GM19240 (cell line): ENCODE measurements at regions not wholly inside any gene's neighbourhood (a gene's known extent, or its start where the extent isn't known, plus 50 kb on each side); places are given as distances from the start of the nearest gene placed in this dataset.

Experiments used
- DNase-seq: peaks from one replicate; pipeline ENCODE4 v3.0.0; 2011; ENCODE audit warnings: low spot score; ENCODE audit not compliant: insufficient read length

DNA sequence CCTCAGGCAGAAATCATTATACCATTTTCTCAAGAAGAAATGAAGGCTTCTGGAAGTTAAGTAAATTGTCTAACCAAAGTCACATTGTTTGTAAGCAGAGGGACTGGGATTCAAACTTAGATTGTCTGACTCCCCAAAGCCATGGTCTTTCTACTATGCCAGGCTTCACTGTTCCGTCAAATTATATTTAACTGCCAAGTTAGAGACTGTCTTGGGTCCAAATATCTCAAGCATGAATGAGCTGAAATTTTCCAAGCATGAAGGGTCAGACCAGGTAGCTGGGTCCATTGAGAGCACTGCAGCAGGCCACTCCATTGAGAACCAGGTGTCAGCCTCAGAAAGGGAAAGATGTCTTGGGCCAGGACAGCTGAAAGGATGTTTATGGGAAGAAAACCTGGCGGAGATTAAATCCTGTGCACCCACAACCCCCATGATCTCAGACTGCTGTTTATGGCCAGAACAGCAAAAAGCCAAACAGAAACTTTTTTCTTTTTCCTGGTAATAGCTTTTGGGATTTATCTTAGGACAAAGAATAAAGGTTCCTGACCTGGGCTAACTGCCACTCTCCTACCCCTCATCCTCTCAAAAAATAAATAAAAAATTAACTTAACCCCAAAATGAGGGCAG lies 612.3 kb downstream of the INSC start:
- DNase-seq = no peak

DNA sequence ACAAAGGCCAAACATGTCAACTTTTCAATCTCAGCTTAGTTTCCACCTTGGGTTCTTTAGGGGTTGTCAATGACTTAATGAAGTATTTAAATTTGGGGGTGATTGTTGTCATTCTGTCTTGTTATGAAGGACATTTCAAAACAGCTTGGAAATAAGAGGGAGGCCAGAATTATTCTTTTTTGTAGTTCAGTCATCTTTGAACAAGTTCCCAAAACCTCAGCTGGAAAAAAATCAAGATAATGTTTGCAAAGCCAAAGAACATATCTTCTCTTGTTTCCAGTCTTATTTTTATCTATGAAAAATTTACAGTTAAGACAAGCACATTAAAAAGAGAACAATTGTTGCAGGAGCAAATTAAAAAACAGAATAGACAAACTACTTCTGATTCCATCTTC lies 612.8 kb downstream of the INSC start:
- no peak for DNase-seq

DNA sequence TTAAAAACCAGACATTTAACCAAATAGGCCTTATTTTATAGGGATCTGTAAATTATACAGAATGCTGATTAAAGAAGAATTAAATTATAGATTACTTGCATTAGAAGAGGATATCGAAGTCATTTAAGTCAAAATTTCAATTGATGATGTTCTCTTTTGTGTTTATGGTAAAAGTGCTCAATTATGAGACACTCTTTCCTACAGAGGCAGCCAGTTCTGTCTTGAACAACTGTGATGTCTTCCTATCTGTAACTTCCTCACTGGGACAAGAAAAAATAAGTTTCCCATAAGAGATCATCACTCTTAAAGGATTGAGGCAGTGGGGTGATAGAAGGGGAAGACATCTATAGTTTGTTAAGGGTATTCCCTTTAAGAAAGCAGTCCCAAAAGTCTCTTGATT lies 613.5 kb downstream of the INSC start:
- no peak for DNase-seq

DNA sequence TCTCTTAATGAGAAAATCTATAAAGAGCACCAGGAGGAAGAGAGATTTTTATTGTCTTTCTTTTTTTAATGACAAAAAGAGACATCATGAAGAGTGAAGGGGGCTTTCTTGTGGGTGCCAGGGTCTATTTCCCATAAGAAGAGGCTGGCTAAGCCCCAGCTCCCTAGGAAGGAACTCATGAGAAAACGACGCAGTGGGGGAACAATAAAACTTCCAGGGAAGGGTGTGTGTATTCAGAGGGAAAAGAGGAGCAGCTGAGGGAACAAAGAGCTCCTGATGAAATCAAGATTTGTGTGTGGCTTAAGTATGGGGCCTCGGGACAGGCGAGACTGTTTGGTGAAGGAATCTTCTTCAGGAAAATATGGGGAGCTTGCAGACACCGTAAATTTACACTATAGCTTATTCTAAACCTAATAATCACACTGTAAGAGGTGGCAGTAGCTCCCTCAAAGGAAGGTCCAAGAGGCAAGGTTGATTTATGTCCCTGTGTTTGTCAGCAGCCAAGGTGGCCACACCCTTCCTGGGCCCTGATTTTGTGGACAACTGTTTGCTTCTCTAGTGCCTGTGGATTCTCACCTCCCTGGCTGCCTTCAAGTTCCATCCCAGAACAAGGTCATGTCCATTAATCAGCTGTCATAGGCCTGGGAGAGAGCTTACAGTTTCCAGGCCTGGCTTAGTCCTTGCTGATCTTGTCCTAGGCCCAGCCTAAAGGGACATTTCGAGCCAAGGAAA lies 615.7 kb downstream of the INSC start:
- DNase-seq = no peak

DNA sequence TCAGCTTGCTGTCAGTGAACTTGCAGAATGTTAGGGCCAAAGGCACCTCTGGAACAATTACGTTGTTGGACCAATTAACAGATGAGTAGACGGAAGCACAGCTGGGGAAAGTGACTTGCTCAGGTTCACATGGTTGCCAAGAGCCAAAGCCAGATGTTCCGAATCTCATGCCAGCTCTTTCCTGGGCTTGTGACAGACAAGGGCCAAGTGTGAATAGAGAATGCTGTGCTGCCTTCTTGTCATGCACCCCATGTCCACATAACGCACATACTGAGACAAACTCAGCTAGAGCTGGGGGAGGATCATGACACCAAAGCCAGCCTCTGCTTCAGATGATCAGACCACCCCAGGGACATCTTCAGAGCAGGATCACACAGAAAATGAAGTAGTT lies 616.3 kb downstream of the INSC start:
- DNase-seq = no peak

DNA sequence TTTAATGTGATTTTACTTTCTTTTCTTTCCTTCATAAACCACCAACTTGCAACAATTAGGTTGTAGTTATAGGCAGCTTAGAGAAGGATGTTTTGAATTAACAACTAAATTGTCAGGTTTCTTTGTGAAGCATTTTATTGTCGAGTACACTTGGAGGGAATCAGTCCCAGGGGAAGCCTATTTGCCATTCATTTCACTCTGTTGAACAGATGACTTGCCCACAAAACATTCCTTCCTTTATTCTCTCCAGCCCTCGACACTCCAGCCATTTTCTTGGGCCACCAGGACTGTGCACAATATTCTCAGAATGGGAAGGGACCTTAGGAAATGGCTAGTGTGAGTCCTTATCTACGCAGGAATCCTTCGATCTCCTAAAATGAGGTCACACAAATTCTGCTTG lies 620.6 kb downstream of the SOX6 start:
- no peak for DNase-seq

DNA sequence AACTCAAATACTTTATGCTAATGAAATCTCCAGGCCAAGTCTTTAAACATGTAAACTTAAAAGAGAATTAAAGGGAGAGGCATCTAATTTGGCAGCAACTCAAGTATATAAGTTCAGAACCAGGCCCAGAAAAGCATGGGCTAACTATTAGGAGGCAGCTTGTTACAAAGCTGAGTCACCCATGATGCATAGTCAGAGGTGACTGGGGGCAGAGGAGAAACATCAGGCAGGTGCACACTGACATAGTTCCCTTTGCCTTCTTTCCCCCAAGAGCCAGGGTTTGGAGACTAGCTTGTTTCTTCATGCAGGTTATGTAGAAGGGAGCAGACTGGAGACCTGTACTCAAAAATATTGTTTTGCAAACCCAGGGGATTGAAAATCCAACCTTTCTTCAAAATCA lies 619.0 kb downstream of the SOX6 start:
- DNase-seq = no peak

DNA sequence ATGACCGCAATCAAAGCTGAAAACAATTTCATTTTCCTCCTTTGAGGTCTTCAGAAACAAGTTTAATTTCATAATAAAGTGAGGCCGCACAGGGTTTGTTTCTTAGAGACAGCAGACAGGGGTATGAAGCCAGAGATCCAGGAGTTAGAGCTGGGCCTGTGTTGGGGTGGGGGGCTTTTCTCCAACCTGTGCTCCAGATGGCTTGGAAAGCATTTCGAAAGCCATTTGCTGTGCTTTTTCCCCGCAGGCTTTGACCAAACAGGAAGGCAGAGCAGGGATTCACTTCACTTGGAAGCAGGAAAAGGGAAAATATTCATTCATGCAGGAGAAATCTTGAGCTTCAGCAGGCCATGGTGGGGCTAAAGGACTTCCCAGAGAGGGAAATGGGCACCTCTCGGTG lies 617.4 kb downstream of the SOX6 start:
- DNase-seq = no peak

DNA sequence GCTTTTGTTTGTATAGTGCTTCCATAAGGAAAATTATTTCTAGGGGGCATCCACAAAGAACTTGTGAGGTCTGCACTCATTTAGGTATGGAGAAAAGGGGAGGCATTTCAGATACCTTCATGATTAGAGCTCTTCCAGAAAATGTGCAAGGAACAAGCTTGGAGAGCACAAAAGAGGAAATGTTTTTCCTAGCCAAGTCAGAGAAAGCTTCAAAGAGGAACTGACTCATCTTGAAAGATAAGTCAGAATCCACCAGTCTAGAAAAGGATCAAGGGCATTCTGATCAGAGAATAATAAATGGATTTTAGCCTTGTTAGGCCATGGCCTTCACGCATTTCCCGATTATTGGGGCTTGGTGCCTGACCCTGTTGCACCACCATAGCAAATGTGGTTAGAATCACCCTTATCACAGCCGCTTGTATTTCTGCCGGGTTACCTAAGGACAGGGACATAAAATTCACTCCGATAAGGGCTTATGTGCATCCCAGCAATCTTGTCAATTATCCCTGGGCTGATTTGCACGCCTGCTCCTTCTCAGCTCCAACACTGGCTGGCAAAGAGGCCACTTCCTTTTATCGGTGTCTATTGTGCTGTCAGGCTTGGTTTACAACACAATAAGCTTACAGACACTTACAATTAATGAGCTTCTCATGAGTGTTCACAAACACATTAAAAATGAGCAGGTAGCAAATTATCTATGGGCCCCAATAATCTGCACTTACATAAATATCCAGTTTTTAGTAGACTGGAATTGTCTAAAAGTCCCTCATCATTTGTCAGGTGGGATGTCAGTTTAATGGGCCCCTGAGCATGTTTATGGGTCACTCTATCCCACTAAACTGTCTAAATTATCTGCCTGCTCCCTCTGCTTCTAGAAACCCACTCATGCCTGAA lies 613.5 kb downstream of the SOX6 start:
- no peak for DNase-seq

DNA sequence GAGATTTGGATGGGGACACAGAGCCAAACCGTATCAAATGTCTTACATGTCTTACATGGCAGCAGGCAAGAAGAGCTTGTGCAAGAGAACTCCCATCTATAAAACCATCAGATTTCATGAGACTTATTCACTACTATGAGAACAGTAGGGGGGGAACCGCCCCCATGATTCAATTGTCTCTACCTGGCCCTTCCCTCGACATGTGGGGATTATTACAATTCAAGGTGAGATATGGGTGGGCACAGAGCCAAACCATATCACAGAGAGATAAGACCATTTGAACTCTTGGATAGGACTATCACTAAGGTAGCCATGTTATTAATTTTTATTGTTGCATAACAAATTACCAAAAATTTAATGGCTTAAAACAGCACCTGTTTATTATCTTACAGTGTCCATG lies 611.7 kb downstream of the SOX6 start:
- no peak for DNase-seq

DNA sequence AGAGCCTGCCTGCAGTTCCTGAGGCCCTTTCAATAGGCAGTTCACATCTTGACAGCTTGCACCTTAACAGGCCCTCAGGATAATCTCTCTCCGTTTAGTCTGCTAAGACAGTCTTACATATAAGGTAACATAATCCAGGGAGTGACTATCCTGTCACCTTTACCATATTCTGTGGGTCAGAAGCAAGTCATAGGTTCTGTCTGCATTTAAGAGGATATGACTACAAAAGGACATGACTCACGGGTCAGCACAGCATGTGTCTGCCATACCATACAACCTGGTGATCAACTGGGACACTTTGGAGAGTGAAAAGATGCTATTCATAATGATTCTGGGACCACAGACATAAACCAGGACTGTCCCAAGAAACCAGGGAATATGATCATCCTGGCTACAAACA lies 611.1 kb downstream of the SOX6 start:
- DNase-seq = no peak

DNA sequence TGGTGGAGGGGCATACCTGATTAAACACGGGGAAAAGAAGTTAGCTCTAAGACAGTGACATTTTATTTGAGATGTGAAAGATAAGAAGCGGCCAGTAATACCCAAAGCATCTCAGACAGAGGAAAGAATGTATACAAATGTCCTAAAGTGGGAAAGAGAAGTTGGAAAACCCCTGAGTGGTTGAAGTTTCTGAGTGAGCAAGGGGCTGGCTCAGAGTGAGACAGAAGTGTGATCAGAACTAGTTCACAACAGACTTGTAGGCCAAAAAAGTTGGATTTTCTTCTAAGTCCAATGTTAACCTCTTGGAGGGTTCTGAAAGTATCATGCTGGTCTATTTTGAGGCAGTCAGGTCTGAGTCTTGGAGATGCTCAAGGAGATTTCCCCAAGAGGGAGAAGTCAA lies 608.7 kb downstream of the SOX6 start:
- no peak for DNase-seq

DNA sequence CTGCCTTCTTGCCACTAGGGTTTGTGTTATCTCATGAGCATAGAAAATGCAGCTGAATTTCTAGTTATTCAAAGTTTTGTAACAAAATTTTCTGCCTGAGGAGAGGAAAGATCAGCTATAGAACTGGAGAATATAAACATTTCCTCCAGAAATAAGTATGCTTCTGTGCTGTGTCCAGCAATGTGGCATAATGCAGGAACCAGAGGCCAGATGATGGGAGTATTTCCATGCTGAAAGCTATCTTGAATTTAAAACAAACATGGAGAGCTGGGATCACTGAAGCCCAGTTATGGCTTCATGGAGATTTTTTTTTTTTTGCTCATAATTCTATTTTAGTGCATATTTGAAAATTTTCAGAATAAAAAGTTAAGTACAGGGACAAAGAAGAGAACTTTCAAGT lies 608.2 kb downstream of the SOX6 start:
- DNase-seq = no peak

DNA sequence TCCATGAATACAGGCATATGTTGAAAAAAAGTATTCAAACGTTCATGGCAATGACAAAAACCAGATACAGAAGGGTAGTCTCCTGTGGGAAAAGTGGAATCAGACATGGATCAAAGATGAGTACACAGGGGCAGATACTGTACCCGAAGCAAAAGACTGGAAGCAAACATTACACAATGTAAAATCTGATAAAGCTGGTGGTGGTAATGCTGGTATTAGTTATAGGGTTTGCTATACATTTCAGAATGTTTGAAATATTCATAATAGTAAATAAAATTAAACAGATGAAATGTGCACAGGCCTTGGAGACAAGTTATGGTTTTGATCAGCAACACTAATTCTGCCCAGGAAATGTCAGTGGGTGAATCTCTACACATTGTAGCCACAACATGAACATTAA lies 607.6 kb downstream of the SOX6 start:
- no peak for DNase-seq

DNA sequence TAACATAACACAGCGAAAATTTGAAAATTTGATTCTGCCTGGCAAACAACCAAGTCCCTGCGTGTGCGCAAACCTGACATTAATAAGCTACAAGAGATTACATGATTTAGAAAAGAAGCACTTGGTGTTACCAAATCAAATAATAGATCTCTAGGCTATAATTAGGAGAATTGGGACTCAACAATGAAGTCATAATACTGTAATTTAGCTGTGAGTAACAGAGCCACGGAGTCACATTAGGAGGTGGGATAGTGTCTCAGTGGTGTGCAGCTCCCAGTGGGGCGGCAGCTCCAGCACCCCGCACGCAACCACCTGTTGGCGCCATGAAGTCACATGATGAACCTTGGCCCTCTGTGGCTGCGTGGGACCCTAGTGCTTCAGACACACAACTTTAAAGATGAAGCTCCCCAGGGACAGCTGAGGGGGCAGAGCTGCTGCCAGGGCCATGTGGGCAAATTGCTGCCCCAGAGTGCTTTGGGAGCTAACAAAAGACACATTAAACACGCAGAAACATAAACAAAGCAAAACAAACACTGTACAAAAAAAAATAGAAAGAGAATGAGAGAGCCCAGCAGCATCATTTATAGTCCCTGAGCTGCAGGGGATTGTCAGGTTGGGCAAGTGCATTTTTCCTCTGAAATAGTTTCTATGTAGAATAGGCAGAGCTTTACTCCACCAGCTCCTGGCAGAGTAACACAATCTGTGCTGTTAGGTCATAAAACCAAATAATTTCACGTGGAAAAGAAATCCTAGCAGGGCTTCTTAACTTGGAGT lies 605.6 kb downstream of the SOX6 start:
- no peak for DNase-seq

DNA sequence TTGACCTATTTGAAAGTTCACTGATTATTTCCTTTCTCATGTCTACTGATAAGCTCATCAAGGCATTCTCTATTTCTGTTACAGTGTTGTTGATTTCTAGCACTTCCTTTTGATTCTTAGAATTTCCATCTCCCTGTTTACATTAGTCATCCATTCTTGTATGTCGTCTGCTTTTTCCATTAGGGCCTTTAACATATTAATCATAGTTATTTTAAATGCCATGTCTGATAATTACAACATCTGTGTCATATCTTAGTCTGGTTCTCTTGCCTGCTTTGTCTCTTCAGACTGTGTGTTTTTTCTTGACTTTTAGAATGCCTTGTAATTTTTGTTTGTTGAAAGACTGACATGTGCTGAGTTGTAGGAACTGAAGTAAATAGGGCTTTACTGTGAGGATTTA lies 602.1 kb downstream of the SOX6 start:
- no peak for DNase-seq

DNA sequence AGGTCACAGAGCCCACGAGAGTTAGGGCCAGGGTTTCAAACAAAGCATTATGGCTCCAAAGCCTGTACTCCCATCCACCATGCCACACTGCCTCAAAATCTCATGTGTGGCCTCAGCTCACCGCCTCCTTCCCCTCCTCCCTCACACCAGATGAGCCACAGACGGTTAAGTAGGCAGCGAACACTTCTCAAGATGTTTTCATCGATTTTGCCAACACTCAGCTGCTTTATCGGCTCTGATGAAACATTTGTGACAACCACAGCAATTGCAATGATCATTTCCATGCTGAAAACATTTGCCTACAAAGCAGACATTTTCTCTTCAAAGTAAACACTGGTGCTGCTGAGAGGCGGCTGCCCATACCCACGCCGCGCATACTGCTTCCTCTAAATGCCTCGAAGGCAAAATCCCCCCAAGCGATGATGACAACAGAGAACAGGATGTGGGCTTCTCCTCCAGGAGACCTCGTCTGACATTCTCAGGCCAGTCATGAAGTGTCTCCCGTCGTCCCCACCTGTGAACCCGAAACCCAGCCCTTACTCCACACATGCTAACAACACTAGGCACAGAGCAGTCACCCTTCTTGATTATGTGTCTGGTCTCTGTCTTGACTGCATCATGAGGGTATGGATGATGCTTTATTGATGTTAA lies 599.2 kb downstream of the SOX6 start:
- DNase-seq = no peak

DNA sequence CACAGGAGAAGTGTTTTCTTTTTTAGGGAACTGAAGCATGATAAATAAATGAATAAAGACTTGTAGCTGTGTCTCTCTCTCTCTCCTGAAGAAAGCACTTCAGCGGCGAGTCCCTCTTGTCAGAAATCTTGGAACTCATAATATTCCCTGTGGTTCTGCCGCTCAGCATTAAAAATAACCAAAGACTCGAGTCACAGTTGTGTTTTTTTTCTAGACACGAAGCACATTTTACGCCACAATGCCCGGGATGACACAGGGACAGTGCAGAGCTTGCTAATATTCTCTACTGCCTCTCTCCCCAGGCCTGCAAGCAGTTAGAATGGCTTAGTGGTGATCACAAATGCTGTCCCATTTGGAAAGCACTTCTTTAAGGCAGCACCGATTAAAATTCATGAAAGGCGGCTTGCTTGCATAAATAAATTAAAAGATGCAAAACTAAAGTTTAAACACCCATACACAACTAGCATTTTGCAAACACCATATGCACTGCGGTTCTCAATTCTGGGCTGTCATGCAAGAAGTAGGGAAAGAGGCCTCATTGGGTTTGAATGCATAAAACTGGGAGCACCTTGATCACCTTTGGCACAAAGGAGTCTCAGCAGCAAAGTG lies 597.4 kb downstream of the SOX6 start:
- no peak for DNase-seq

DNA sequence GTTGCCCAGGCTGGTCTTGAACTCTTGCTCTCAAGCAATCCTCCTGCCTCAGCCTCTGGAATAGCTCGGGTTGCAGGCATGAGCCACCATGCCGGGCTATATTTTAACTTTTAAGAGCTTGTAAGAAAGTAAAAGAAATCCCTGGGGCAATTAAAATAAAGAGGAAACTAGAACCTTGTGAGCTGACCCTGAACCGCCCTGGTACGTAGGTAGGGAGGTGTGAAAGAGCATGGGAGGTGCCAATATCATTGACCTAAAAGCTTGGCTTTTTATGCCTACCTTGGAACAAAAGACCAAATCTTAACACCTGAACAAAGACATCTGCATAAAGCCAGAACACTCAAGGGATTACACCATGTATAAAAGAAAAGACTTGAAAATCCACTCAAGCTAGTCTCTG lies 595.1 kb downstream of the SOX6 start:
- DNase-seq = no peak

DNA sequence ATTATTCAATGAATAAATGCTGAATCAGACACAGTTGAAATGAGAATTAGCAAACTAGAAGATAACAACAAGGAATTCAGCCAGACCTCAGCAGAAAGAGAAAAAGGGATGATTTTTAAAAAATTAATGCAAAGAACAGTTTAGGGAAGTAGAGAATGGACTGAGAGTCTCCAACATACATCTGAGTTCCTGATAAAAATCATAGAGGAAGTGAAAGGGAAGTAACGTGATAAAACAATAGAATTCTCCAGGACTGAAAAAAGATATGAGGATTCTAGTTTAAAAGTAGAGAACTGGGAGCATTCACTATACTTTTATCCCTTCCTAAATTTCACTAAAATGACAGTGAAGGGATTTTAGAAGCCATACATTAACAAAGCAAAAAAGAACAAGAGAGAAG lies 592.0 kb downstream of the SOX6 start:
- DNase-seq = no peak

DNA sequence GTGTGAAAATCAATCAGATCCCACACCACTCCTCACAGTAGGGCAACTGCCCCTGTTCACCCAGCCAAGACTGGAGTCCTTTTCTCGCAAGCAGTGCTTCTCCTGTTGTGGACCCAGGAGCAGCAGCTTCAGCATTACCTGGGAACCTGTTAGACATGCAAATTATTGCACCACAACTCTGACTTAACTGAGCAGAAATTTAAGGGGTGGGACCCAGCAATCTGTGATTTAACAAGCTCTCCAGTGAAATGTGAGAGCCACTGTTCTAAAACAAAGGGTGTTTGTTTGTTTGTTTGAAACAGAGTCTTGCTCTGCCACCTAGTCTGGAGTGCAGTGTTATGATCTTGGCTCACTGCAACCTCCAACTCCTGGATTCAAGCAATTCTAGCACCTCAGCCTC lies 591.4 kb downstream of the SOX6 start:
- DNase-seq = no peak
